Type B pancreatic cell (in vitro differentiated cells): ENCODE measurements at regions not wholly inside any gene's neighbourhood (a gene's known extent, or its start where the extent isn't known, plus 50 kb on each side); places are given as distances from the start of the nearest gene placed in this dataset.
"Not testable (repeated sequence)": the region's sequence is repeated elsewhere in the genome, so short reads cannot be mapped to it uniquely, and the experiment has no call there.

Source experiments
- DNase-seq: peaks from one replicate; pipeline ENCODE4 v3.0.0; 2021; ENCODE audit warnings: mixed read lengths; ENCODE audit not compliant: unreplicated experiment; ENCODE audit errors: extremely low spot score
- H3K27ac Mint-ChIP-seq: 2 replicates; pipeline ENCODE4 v1.8.0; 2021; ENCODE audit warnings: mild to moderate bottlenecking, mixed read lengths
- H3K27me3 Mint-ChIP-seq: 2 replicates; pipeline ENCODE4 v1.8.0; 2021; ENCODE audit warnings: mixed read lengths
- H3K36me3 Mint-ChIP-seq: 2 replicates; pipeline ENCODE4 v1.8.0; 2021; ENCODE audit warnings: mixed read lengths
- H3K4me1 Mint-ChIP-seq: one replicate; pipeline ENCODE4 v1.8.0; 2021; ENCODE audit warnings: mixed read lengths; ENCODE audit not compliant: unreplicated experiment
- H3K4me3 Mint-ChIP-seq: 2 replicates; pipeline ENCODE4 v1.8.0; 2021; ENCODE audit warnings: mild to moderate bottlenecking, mixed read lengths
- H3K9me3 Mint-ChIP-seq: 2 replicates; pipeline ENCODE4 v1.8.0; 2021; ENCODE audit warnings: mixed read lengths
- CTCF ChIP-seq: fragments of 200-600 bp; sonication (generic); conservative IDR thresholded peaks from 2 replicates; pipeline ENCODE4 v1.5.0; 2021; ENCODE audit warnings: antibody characterized with exemption, mild to moderate bottlenecking

- H3K27me3 Mint-ChIP-seq: peaks cover 39% of the 10 kb centered on the region
- H3K4me1 Mint-ChIP-seq, H3K9me3 Mint-ChIP-seq, DNase-seq, H3K4me3 Mint-ChIP-seq, H3K27ac Mint-ChIP-seq, H3K36me3 Mint-ChIP-seq: not testable (repeated sequence)
These were observed 54.0 kb upstream of the GPR89A start for GRCh38 chr1:145553795-145554194.

GRCh38 chr1:145545055-145545454 is 62.7 kb upstream of the GPR89A start:
- Mint-ChIP-seq H3K36me3 (no peaks in the 10 kb centered on the region), H3K27ac (no peak overlapping the region), H3K9me3 (no peaks in the 10 kb centered on the region), H3K4me3 (no peak overlapping the region), H3K27me3 (peaks cover 20% of the 10 kb centered on the region), H3K4me1 (peaks cover 12% of the 10 kb centered on the region)
- TF ChIP-seq CTCF: no peak
- no peak for DNase-seq

GRCh38 chr1:145541685-145542084 is 66.1 kb upstream of the GPR89A start:
- Mint-ChIP-seq H3K4me1 (peaks cover 12% of the 10 kb centered on the region), H3K4me3 (peak overlapping the region; percentile 9), H3K27me3 (peaks cover 27% of the 10 kb centered on the region)
- H3K27ac Mint-ChIP-seq, DNase-seq, H3K9me3 Mint-ChIP-seq, H3K36me3 Mint-ChIP-seq: not testable (repeated sequence)

- H3K36me3 Mint-ChIP-seq, H3K27ac Mint-ChIP-seq, H3K9me3 Mint-ChIP-seq, DNase-seq: not testable (repeated sequence)
- Mint-ChIP-seq H3K27me3 (peaks cover 27% of the 10 kb centered on the region), H3K4me3 (peak overlapping the region; percentile 18), H3K4me1 (peaks cover 12% of the 10 kb centered on the region)
These were observed 66.5 kb upstream of the GPR89A start for GRCh38 chr1:145541246-145541645.

GRCh38 chr1:145538118-145538882 is 69.5 kb upstream of the GPR89A start:
- H3K4me3 Mint-ChIP-seq, H3K36me3 Mint-ChIP-seq, H3K9me3 Mint-ChIP-seq, H3K27ac Mint-ChIP-seq, DNase-seq: not testable (repeated sequence)
- Mint-ChIP-seq H3K27me3 (peaks cover 23% of the 10 kb centered on the region), H3K4me1 (peaks cover 18% of the 10 kb centered on the region)

GRCh38 chr1:145537003-145537402 is 70.8 kb upstream of the GPR89A start:
- H3K4me3 Mint-ChIP-seq, DNase-seq, H3K36me3 Mint-ChIP-seq, H3K27ac Mint-ChIP-seq, H3K9me3 Mint-ChIP-seq: not testable (repeated sequence)
- H3K4me1 Mint-ChIP-seq: peaks cover 15% of the 10 kb centered on the region
- H3K27me3 Mint-ChIP-seq: peaks cover 16% of the 10 kb centered on the region

- not testable (repeated sequence) for H3K27ac Mint-ChIP-seq, H3K36me3 Mint-ChIP-seq, H3K9me3 Mint-ChIP-seq, DNase-seq, H3K27me3 Mint-ChIP-seq, H3K4me3 Mint-ChIP-seq, H3K4me1 Mint-ChIP-seq
These were observed 72.3 kb upstream of the GPR89A start for GRCh38 chr1:145535461-145535860.

GRCh38 chr1:145528068-145528564 is 79.7 kb upstream of the GPR89A start:
- H3K27me3 Mint-ChIP-seq, H3K9me3 Mint-ChIP-seq: not testable (repeated sequence)

GRCh38 chr1:145520159-145520558 is 87.6 kb upstream of the GPR89A start:
- H3K27me3 Mint-ChIP-seq: peaks cover 20% of the 10 kb centered on the region
- not testable (repeated sequence) for H3K9me3 Mint-ChIP-seq, H3K4me1 Mint-ChIP-seq, H3K27ac Mint-ChIP-seq, H3K36me3 Mint-ChIP-seq, H3K4me3 Mint-ChIP-seq, DNase-seq

More at GRCh38 chr1:145528068-145528564, 79.7 kb upstream of the GPR89A start:
- not testable (repeated sequence) for H3K36me3 Mint-ChIP-seq, H3K27ac Mint-ChIP-seq, DNase-seq, H3K4me3 Mint-ChIP-seq, H3K4me1 Mint-ChIP-seq

- H3K9me3 Mint-ChIP-seq, H3K4me3 Mint-ChIP-seq, H3K27ac Mint-ChIP-seq, H3K36me3 Mint-ChIP-seq, H3K4me1 Mint-ChIP-seq, DNase-seq: not testable (repeated sequence)
- peaks cover 20% of the 10 kb centered on the region for H3K27me3 Mint-ChIP-seq
These were observed 88.5 kb upstream of the GPR89A start for GRCh38 chr1:145519302-145519701.
